Peyer's patch (tissue), 4 donors: ENCODE measurements at regions not wholly inside any gene's neighbourhood (a gene's known extent, or its start where the extent isn't known, plus 50 kb on each side); places are given as distances from the start of the nearest gene placed in this dataset.

Experiments used
- DNase-seq, 3 donors: peaks; one replicate each; pipeline ENCODE4 v3.0.0-alpha.2; 2017 to 2019
- H3K27ac ChIP-seq, 4 donors: fragments of 200-600 bp; sonication (generic); one replicate each; pipeline ENCODE4 v1.5.1; 2016 to 2019
- H3K27me3 ChIP-seq, 2 donors: fragments of 200-600 bp; sonication (generic); one replicate each; pipeline ENCODE4 v1.5.1; 2019
- H3K36me3 ChIP-seq, 3 donors: fragments of 200-600 bp; sonication (generic); one replicate each; pipeline ENCODE4 v1.5.1; 2016 to 2019
- H3K4me1 ChIP-seq, 4 donors: fragments of 200-600 bp; sonication (generic); one replicate each; pipeline ENCODE4 v1.5.1; 2016 to 2019
- H3K4me3 ChIP-seq, 4 donors: fragments of 200-600 bp; sonication (generic); 1 replicate in 3 of 4; 2 replicates in 1 of 4; pipeline ENCODE4 v1.5.1; 2016 to 2019; ENCODE audit warnings: mild to moderate bottlenecking in 1 of 4
- H3K9me3 ChIP-seq, 4 donors: fragments of 200-600 bp; sonication (generic); one replicate each; pipeline ENCODE4 v1.5.1; 2016 to 2019; ENCODE audit warnings: mild to moderate bottlenecking in 1 of 4
- CTCF ChIP-seq, 6 experiments: fragments of 450-650 bp in 4 of 6; fragments of 200-600 bp in 2 of 6; sonication (generic) in 1 of 6; IDR thresholded peaks; one replicate each; pipeline ENCODE4 v1.5.1; 2017 to 2019; ENCODE audit warnings: antibody characterized with exemption in 6 of 6, mild to moderate bottlenecking in 3 of 6, moderate library complexity in 1 of 6
- POLR2A ChIP-seq, 2 donors: fragments of 450-650 bp; IDR thresholded peaks; one replicate each; pipeline ENCODE4 v1.5.1; 2017; ENCODE audit warnings: antibody characterized with exemption in 2 of 2, mild to moderate bottlenecking in 2 of 2, moderate library complexity in 2 of 2

GRCh38 chr13:30006246-30006645 is 155.8 kb upstream of the UBL3 start:
- no peaks in the 10 kb centered on the region for H3K27me3 ChIP-seq
- no peak for DNase-seq
- no peaks in the 10 kb centered on the region for H3K9me3 ChIP-seq
- H3K4me3 ChIP-seq = no peak overlapping the region
- H3K36me3 ChIP-seq = no peaks in the 10 kb centered on the region
- no peaks in the 10 kb centered on the region for H3K4me1 ChIP-seq
- no peak for TF ChIP-seq CTCF (IDR thresholded peaks at IDR 0.05)
- no peak for TF ChIP-seq POLR2A (IDR thresholded peaks at IDR 0.05)
- H3K27ac ChIP-seq = no peak overlapping the region

GRCh38 chr13:30004204-30004603 is 153.8 kb upstream of the UBL3 start:
- TF ChIP-seq POLR2A (IDR thresholded peaks at IDR 0.05) (no peak), CTCF (IDR thresholded peaks at IDR 0.05) (no peak)
- no peaks in the 10 kb centered on the region for H3K27me3 ChIP-seq
- H3K36me3 ChIP-seq = no peaks in the 10 kb centered on the region
- H3K4me3 ChIP-seq = no peak overlapping the region
- H3K4me1 ChIP-seq = no peaks in the 10 kb centered on the region
- H3K9me3 ChIP-seq = no peaks in the 10 kb centered on the region
- H3K27ac ChIP-seq = no peak overlapping the region
- no peak for DNase-seq

GRCh38 chr13:30002577-30002976 is 152.2 kb upstream of the UBL3 start:
- H3K27me3 ChIP-seq = no peaks in the 10 kb centered on the region
- TF ChIP-seq CTCF (IDR thresholded peaks at IDR 0.05) = no peak
- TF ChIP-seq POLR2A (IDR thresholded peaks at IDR 0.05) = no peak
- H3K27ac ChIP-seq = no peak overlapping the region
- no peaks in the 10 kb centered on the region for H3K4me1 ChIP-seq
- H3K36me3 ChIP-seq = no peaks in the 10 kb centered on the region
- H3K4me3 ChIP-seq = no peak overlapping the region
- no peak for DNase-seq
- no peaks in the 10 kb centered on the region for H3K9me3 ChIP-seq

GRCh38 chr13:30000370-30000765 is 150.0 kb upstream of the UBL3 start:
- DNase-seq = no peak
- no peak overlapping the region for H3K4me3 ChIP-seq
- H3K4me1 ChIP-seq = no peaks in the 10 kb centered on the region
- no peak for TF ChIP-seq POLR2A (IDR thresholded peaks at IDR 0.05)
- TF ChIP-seq CTCF (IDR thresholded peaks at IDR 0.05) = no peak
- H3K36me3 ChIP-seq = no peaks in the 10 kb centered on the region
- H3K27ac ChIP-seq = no peak overlapping the region
- H3K9me3 ChIP-seq = no peaks in the 10 kb centered on the region
- H3K27me3 ChIP-seq = no peaks in the 10 kb centered on the region

- Histone ChIP-seq H3K9me3 (no peaks in the 10 kb centered on the region), H3K36me3 (no peaks in the 10 kb centered on the region), H3K4me1 (no peaks in the 10 kb centered on the region), H3K27me3 (no peaks in the 10 kb centered on the region), H3K27ac (no peak overlapping the region), H3K4me3 (no peak overlapping the region)
- no peak for TF ChIP-seq CTCF (IDR thresholded peaks at IDR 0.05)
- no peak for TF ChIP-seq POLR2A (IDR thresholded peaks at IDR 0.05)
- no peak for DNase-seq
Measured at GRCh38 chr13:29999492-30000369, 149.3 kb upstream of the UBL3 start.
